HuH-7 (cell line): ENCODE measurements at regions not wholly inside any gene's neighbourhood (a gene's known extent, or its start where the extent isn't known, plus 50 kb on each side); places are given as distances from the start of the nearest gene placed in this dataset.
"Not testable (repeated sequence)": the region's sequence is repeated elsewhere in the genome, so short reads cannot be mapped to it uniquely, and the experiment has no call there.

Experiments used
- DNase-seq: peaks from one replicate; pipeline ENCODE4 v3.0.0; 2011; ENCODE audit warnings: low spot score

GRCh38 chr10:61047788-61048560, 104.0 kb upstream of the RHOBTB1 start:
- no peak for DNase-seq

GRCh38 chr10:61047081-61047480, 103.1 kb upstream of the RHOBTB1 start:
- DNase-seq, result no peak

- DNase-seq, result not testable (repeated sequence)
These were observed 101.5 kb upstream of the RHOBTB1 start for GRCh38 chr10:61045480-61045879.

- DNase-seq, result no peak
These were observed 98.5 kb upstream of the RHOBTB1 start for GRCh38 chr10:61042533-61042932.

GRCh38 chr10:61040399-61041016, 96.5 kb upstream of the RHOBTB1 start:
- no peak for DNase-seq

- no peak for DNase-seq
These were observed 95.9 kb upstream of the RHOBTB1 start for GRCh38 chr10:61039868-61040267.

- not testable (repeated sequence) for DNase-seq
These were observed 93.4 kb upstream of the RHOBTB1 start for GRCh38 chr10:61037261-61037830.

GRCh38 chr10:61036148-61036547, 92.2 kb upstream of the RHOBTB1 start:
- DNase-seq, result not testable (repeated sequence)

- DNase-seq, result no peak
These were observed 87.4 kb upstream of the RHOBTB1 start for GRCh38 chr10:61031341-61031740.

- no peak for DNase-seq
These were observed 85.4 kb upstream of the RHOBTB1 start for GRCh38 chr10:61029411-61029810.

GRCh38 chr10:61028861-61029361, 84.9 kb upstream of the RHOBTB1 start:
- no peak for DNase-seq

- no peak for DNase-seq
These were observed 80.8 kb upstream of the RHOBTB1 start for GRCh38 chr10:61024856-61025201.

- no peak for DNase-seq
These were observed 80.3 kb upstream of the RHOBTB1 start for GRCh38 chr10:61024151-61024855.

- DNase-seq, result no peak
These were observed 79.1 kb upstream of the RHOBTB1 start for GRCh38 chr10:61023053-61023452.

- DNase-seq, result no peak
These were observed 77.9 kb upstream of the RHOBTB1 start for GRCh38 chr10:61021926-61022325.

GRCh38 chr10:61020420-61021158, 76.6 kb upstream of the RHOBTB1 start:
- no peak for DNase-seq

GRCh38 chr10:61018146-61018545, 74.2 kb upstream of the RHOBTB1 start:
- DNase-seq, result no peak

- DNase-seq, result no peak
These were observed 72.6 kb upstream of the RHOBTB1 start for GRCh38 chr10:61016630-61017029.

- DNase-seq, result no peak
These were observed 72.0 kb upstream of the RHOBTB1 start for GRCh38 chr10:61016007-61016406.

GRCh38 chr10:61010863-61011262, 66.9 kb upstream of the RHOBTB1 start:
- no peak for DNase-seq

GRCh38 chr10:61003069-61003468, 59.1 kb upstream of the RHOBTB1 start:
- not testable (repeated sequence) for DNase-seq

GRCh38 chr10:61001731-61002122, 57.7 kb upstream of the RHOBTB1 start:
- DNase-seq, result no peak
